LHCN-M2 (cell line): ENCODE measurements at regions not wholly inside any gene's neighbourhood (a gene's known extent, or its start where the extent isn't known, plus 50 kb on each side); places are given as distances from the start of the nearest gene placed in this dataset.

ENCODE experiments used
- DNase-seq: peaks from one replicate; pipeline ENCODE4 v3.0.0-alpha.2; 2012; ENCODE audit warnings: low read depth

GRCh38 chr6:40077736-40078135, 143.5 kb upstream of the MOCS1 start:
- no peak for DNase-seq

- DNase-seq = no peak
Measured at GRCh38 chr6:40077315-40077714, 143.1 kb upstream of the MOCS1 start.

- DNase-seq = no peak
Measured at GRCh38 chr6:40075056-40075590, 140.9 kb upstream of the MOCS1 start.

- no peak for DNase-seq
Measured at GRCh38 chr6:40074306-40075055, 140.2 kb upstream of the MOCS1 start.

- no peak for DNase-seq
Measured at GRCh38 chr6:40066372-40066771, 132.1 kb upstream of the MOCS1 start.

GRCh38 chr6:40056865-40057264, 122.6 kb upstream of the MOCS1 start:
- no peak for DNase-seq

GRCh38 chr6:40054602-40055001, 120.3 kb upstream of the MOCS1 start:
- DNase-seq = no peak

GRCh38 chr6:40054186-40054585, 119.9 kb upstream of the MOCS1 start:
- DNase-seq = no peak

GRCh38 chr6:40049128-40049527, 114.9 kb upstream of the MOCS1 start:
- no peak for DNase-seq

- DNase-seq = no peak
Measured at GRCh38 chr6:40044196-40044595, 109.9 kb upstream of the MOCS1 start.

GRCh38 chr6:40042232-40042631, 108.0 kb upstream of the MOCS1 start:
- no peak for DNase-seq

- DNase-seq = no peak
Measured at GRCh38 chr6:40039042-40039441, 104.8 kb upstream of the MOCS1 start.

- no peak for DNase-seq
Measured at GRCh38 chr6:40038626-40039025, 104.4 kb upstream of the MOCS1 start.

- no peak for DNase-seq
Measured at GRCh38 chr6:40037271-40037670, 103.0 kb upstream of the MOCS1 start.

GRCh38 chr6:40036186-40036585, 101.9 kb upstream of the MOCS1 start:
- DNase-seq = no peak

GRCh38 chr6:40028449-40028848, 94.2 kb upstream of the MOCS1 start:
- no peak for DNase-seq

GRCh38 chr6:40022867-40023266, 88.6 kb upstream of the MOCS1 start:
- no peak for DNase-seq

- DNase-seq = no peak
Measured at GRCh38 chr6:40020166-40020565, 85.9 kb upstream of the MOCS1 start.

- DNase-seq = no peak
Measured at GRCh38 chr6:40015530-40015929, 81.3 kb upstream of the MOCS1 start.

GRCh38 chr6:40011844-40012243, 77.6 kb upstream of the MOCS1 start:
- DNase-seq = no peak

GRCh38 chr6:40000964-40001515, 66.8 kb upstream of the MOCS1 start:
- DNase-seq = no peak

GRCh38 chr6:39999006-39999867, 65.0 kb upstream of the MOCS1 start:
- DNase-seq = no peak
